Epithelial cell of esophagus (primary cell): ENCODE measurements at regions not wholly inside any gene's neighbourhood (a gene's known extent, or its start where the extent isn't known, plus 50 kb on each side); places are given as distances from the start of the nearest gene placed in this dataset.

Source experiments
- DNase-seq: peaks from one replicate; pipeline ENCODE4 v3.0.0; 2010; ENCODE audit warnings: low read depth
- H3K4me3 ChIP-seq: 2 replicates; pipeline ENCODE4 v1.5.1; 2011; ENCODE audit warnings: mild to moderate bottlenecking, low read length, control low read depth
- TF ChIP-seq, protein P1 (sequence below): IDR thresholded peaks from 2 replicates; pipeline ENCODE4 v1.5.1; 2011; ENCODE audit warnings: low read depth, mild to moderate bottlenecking, low read length, control low read depth, inconsistent platforms; ENCODE audit not compliant: insufficient read depth; ENCODE audit errors: missing control alignments

DNA sequence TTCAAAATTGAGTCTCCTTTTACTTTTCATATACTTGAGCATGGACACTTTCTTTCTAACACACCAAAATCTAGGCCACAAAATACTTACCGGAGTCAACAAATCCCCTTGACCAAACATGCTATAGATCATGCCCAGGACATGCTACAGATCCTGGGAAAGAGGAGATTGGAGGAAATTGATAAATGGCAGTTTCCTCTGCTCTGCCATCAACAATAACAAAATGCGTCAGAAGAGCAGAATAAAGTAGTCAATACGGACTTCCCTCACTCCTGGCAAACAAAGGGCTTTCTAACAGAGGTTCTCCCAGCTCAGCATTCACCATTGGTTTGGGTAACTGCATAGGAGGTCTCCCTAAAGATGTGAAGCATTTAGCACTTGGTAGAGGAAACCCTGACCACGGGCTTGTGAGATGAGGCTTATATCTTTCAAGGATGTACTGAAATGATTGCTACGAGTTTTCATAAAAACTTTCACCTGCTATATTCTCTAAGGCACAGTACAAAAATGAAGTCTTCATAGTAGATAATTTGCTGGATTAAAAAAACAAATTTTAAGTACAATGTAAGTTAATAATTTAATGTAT, 283.8 kb upstream of the RUNX1 start:
- TF ChIP-seq, protein P1, sequence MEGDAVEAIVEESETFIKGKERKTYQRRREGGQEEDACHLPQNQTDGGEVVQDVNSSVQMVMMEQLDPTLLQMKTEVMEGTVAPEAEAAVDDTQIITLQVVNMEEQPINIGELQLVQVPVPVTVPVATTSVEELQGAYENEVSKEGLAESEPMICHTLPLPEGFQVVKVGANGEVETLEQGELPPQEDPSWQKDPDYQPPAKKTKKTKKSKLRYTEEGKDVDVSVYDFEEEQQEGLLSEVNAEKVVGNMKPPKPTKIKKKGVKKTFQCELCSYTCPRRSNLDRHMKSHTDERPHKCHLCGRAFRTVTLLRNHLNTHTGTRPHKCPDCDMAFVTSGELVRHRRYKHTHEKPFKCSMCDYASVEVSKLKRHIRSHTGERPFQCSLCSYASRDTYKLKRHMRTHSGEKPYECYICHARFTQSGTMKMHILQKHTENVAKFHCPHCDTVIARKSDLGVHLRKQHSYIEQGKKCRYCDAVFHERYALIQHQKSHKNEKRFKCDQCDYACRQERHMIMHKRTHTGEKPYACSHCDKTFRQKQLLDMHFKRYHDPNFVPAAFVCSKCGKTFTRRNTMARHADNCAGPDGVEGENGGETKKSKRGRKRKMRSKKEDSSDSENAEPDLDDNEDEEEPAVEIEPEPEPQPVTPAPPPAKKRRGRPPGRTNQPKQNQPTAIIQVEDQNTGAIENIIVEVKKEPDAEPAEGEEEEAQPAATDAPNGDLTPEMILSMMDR = no peak
- no peak overlapping the region for H3K4me3 ChIP-seq
- DNase-seq = no peak

DNA sequence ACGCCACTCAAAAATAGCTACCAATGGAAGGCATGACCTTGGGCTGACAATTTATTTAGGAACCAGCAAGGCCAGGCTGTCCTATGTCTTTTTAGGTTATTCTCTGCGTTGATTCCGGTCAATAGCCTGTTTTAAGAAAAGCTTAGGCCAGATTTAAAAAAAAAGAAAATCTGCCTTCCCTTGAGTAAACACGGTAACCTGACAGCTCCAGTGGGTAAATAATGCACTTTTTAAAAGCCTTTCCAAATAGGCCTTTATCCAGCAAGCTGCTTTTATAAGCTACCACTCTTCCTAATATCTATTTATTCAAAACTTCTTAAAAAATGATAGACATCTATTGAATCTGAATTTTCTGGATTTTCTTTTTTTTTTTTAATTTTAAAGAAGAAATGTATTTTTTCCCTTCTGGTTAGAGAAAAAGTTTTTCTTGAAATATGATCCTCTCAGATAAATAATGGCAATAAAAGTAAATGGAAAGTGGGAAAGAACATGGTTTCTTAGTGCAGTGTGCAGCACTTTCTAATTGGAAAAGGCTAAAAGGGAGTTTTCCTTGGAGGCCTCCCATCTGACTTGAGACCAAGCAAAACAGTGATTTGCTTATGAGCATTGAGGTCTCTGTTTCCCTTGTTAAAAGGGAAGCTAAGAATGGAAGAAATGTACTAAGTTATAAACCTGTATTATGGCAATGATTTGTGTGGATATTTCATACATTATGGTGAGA, 281.0 kb upstream of the RUNX1 start:
- H3K4me3 ChIP-seq = no peak overlapping the region
- no peak for DNase-seq
- TF ChIP-seq, protein P1 = no peak

DNA sequence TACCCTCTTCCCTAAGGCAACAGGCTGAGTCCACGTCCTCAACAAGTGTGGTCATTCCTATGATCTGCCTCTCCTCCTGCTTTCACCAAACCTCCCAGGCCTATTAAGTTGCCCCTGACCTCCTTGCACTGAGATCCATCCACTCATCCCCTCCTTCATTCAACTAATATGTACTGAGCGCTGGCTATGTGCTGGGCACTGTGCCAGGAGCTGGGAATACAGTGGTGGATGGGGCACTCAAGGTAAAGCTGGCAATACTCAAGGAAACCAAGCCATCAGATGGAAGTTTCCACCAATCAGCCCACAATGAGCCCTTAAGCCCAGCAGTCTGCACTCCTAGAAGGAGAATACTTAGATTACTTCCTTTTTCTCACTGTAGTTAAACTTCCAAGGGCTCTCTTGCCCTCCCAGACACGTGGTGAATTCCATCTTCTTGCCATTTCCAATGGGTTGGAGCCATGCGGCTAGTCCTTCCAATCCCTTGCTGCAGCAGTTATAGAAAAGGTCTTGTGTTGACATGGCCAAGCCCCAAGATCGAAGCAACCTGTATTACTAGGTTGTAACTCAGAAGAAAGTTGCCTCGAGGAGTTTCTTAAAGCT, 279.9 kb upstream of the RUNX1 start:
- TF ChIP-seq, protein P1 = no peak
- no peak for DNase-seq
- H3K4me3 ChIP-seq = no peak overlapping the region

DNA sequence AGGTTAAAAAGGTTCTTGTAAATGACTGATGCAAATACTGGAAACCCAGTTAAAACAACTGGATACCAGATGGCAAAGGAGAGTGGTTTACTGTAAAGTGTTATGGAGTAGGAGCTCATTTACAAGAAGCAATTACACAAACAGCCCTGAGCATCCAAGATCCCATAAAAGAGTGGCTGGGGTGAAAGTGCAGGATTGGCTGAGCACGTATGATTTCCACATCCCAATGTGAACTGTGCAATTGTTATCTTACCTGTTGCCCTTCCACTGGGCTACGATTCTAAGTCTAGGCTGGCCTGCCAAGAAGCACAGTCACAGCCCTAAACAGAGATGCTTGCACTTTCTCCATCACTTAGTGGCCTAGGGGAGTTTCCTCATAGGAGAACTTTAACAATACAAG, 277.6 kb upstream of the RUNX1 start:
- TF ChIP-seq, protein P1 = no peak
- DNase-seq = no peak
- H3K4me3 ChIP-seq = no peak overlapping the region

DNA sequence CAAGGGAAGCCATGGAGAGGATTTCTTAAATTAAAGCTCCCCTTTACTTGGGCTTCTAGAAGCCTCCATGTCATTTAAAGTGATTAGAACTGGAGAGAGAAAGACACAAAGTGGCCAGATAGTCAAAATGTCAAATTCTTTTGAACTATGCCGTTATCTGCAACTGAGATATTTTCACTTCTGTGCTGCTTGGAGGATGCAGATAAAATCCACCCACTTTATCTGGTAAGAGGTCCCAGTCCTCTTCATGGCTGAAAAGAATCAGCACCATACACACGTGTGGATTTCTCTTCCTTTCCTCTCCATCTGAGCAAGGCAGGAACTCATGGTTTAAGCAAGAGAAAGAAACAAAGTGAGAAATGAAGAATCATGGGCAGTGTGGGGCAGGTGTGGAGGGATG, 276.9 kb upstream of the RUNX1 start:
- TF ChIP-seq, protein P1 = no peak
- no peak for DNase-seq
- no peak overlapping the region for H3K4me3 ChIP-seq

DNA sequence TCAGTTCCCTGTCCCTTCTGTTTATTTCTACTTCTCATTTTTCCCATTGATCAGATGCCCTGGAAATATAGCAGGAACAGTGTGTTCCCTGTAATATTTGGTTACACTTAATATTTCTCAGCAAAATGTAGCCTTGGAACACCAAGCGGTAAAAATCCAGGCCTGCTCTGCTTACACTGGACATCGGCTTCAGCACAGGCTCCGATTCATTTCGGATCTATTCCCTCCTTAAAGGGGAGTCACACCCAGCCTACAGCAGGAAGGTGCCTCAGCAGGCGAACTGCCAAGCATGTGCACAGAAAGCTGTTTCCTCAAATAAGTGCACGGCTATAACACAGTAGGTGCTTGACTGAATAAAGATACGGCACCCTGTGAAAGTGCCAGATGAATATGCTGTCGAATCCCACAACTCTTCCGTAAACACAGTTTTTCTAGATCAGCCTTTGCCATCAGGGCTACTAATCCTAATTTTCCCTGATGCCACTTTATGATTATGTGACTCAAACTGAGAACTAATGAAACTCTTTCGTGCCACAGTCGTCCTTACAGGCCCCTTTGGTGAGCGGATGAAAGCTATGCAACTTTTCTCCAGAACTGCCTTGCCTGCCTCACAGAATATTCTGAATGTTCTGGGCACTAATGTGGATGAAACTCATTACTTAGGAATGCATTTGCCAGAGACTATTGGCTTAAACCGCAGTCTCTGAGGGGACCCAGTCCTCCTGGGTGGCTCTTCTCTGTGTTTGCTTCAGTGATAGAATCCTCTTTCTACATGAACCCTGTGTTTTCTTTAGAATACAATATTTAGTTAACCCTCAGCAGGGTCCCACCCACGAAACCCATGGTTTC, 275.5 kb upstream of the RUNX1 start:
- TF ChIP-seq, protein P1 = no peak
- DNase-seq = peak; percentile 17

More for the DNA sequence above, 275.5 kb upstream of the RUNX1 start:
- no peak overlapping the region for H3K4me3 ChIP-seq
